Upper lobe of right lung (tissue), 1 donor: ENCODE measurements at regions not wholly inside any gene's neighbourhood (a gene's known extent, or its start where the extent isn't known, plus 50 kb on each side); places are given as distances from the start of the nearest gene placed in this dataset.

ENCODE experiments used
- ATAC-seq: fragments of 200-7000 bp; cut with Tn5 transposase; one replicate; pipeline ENCODE4 v1.9.1; 2020; ENCODE audit warnings: mild to moderate bottlenecking, moderate library complexity
- DNase-seq: peaks from one replicate; pipeline ENCODE4 v3.0.0-alpha.2; 2020
- H3K27ac ChIP-seq: fragments of 200-600 bp; one replicate; pipeline ENCODE4 v1.8.0; 2022
- H3K27me3 ChIP-seq: fragments of 200-600 bp; one replicate; pipeline ENCODE4 v1.8.0; 2022; ENCODE audit warnings: mild to moderate bottlenecking
- H3K36me3 ChIP-seq: fragments of 200-600 bp; one replicate; pipeline ENCODE4 v1.8.0; 2022
- H3K4me1 ChIP-seq: fragments of 200-600 bp; one replicate; pipeline ENCODE4 v1.8.0; 2022
- H3K4me3 ChIP-seq: fragments of 200-600 bp; one replicate; pipeline ENCODE4 v1.8.0; 2022; ENCODE audit warnings: mild to moderate bottlenecking
- H3K9me3 ChIP-seq: fragments of 200-600 bp; one replicate; pipeline ENCODE4 v1.8.0; 2022
- CTCF ChIP-seq: fragments of 200-600 bp; IDR thresholded peaks from one replicate; pipeline ENCODE4 v1.8.0; 2022; ENCODE audit warnings: antibody characterized with exemption
- intact Hi-C: fragments of 100-400 bp; cut with DNase I; formaldehyde crosslinking; loops from one replicate; pipeline ENCODE4 v1.11.0; 2022
- donor health status: DM: no; HTN: yes; CAD: no; lungs with severe emphysema.

GRCh38 chr11:103584021-103584420, 452.4 kb upstream of the DDI1 start:
- H3K4me1 ChIP-seq: no peaks in the 10 kb centered on the region
- DNase-seq (no peak), ATAC-seq (no peak)
- intact Hi-C loops: no loop called here
- no peaks in the 10 kb centered on the region for H3K27me3 ChIP-seq
- H3K27ac ChIP-seq: no peak overlapping the region
- no peaks in the 10 kb centered on the region for H3K9me3 ChIP-seq
- H3K36me3 ChIP-seq: no peaks in the 10 kb centered on the region
- no peak overlapping the region for H3K4me3 ChIP-seq
- TF ChIP-seq CTCF: no peak

- ATAC-seq (no peak), DNase-seq (no peak)
- H3K27me3 ChIP-seq: no peaks in the 10 kb centered on the region
- no peak overlapping the region for H3K4me3 ChIP-seq
- no peaks in the 10 kb centered on the region for H3K9me3 ChIP-seq
- no peaks in the 10 kb centered on the region for H3K4me1 ChIP-seq
- TF ChIP-seq CTCF: no peak
- H3K27ac ChIP-seq: no peak overlapping the region
- H3K36me3 ChIP-seq: no peaks in the 10 kb centered on the region
- intact Hi-C loops: no loop called here
Measured at GRCh38 chr11:103584720-103585119, 451.7 kb upstream of the DDI1 start.

DNA sequence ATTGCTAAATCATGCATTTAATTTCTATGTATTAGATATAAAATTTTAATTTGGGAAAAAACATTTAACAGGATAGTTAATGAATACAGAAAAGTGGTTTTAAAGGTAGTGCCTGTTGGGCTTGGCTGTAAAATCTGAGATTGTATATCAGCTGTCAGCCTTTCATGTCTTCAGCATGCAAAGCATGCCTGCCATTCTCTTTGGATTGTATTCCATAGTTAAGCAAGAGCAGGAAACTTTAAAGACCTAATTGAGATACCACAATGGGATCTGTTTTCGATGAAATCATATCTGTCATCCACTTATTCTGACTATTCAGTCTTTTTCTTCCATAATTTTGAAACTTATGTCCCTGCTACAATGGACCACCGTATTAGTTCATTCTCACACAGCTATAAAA, 451.0 kb upstream of the DDI1 start:
- no peaks in the 10 kb centered on the region for H3K9me3 ChIP-seq
- TF ChIP-seq CTCF: no peak
- H3K27me3 ChIP-seq: no peaks in the 10 kb centered on the region
- H3K36me3 ChIP-seq: no peaks in the 10 kb centered on the region
- intact Hi-C loops: no loop called here
- DNase-seq: no peak
- H3K4me1 ChIP-seq: no peaks in the 10 kb centered on the region
- no peak overlapping the region for H3K4me3 ChIP-seq
- H3K27ac ChIP-seq: no peak overlapping the region
- ATAC-seq: no peak

DNA sequence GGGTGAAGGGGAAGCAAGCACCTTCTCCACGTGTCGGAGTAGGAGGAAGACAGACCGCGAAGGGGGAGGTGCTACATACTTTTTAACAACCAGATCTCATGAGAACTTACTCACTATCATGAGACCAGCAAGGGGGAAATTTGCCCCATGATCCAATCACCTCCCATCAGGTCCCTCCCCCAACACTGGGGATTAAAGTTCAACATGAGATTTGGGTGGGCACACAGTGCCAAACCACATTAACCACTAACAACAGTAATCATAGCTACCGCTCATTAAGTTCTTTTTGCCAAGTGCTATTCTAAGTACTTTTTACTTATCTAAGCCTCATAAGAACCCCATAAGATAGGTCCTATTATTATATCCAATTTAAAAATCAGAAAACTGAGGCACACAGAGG, 450.5 kb upstream of the DDI1 start:
- TF ChIP-seq CTCF: no peak
- ATAC-seq (no peak), DNase-seq (no peak)
- Histone ChIP-seq H3K4me1 (no peaks in the 10 kb centered on the region), H3K27me3 (no peaks in the 10 kb centered on the region), H3K9me3 (no peaks in the 10 kb centered on the region), H3K27ac (no peak overlapping the region), H3K36me3 (no peaks in the 10 kb centered on the region), H3K4me3 (no peak overlapping the region)
- intact Hi-C loops: no loop called here

GRCh38 chr11:103586756-103587155, 449.7 kb upstream of the DDI1 start:
- no peak for ATAC-seq
- no peak for TF ChIP-seq CTCF
- Histone ChIP-seq H3K9me3 (no peaks in the 10 kb centered on the region), H3K36me3 (no peaks in the 10 kb centered on the region), H3K4me1 (no peaks in the 10 kb centered on the region), H3K4me3 (no peak overlapping the region), H3K27ac (no peak overlapping the region), H3K27me3 (no peaks in the 10 kb centered on the region)
- intact Hi-C loops: no loop called here
- DNase-seq: no peak
